COLO668 (cell line): ENCODE measurements at regions not wholly inside any gene's neighbourhood (a gene's known extent, or its start where the extent isn't known, plus 50 kb on each side); places are given as distances from the start of the nearest gene placed in this dataset.
A peak's percentile ranks its signal among the peaks of the same experiment; 100 is the strongest.

Source experiments
- DNase-seq: peaks from one replicate; lab custom pipeline; 2025; ENCODE audit not compliant: unreplicated experiment; lab: John Stamatoyannopoulos, UW

GRCh38 chr4:26135331-26135730, 185.5 kb upstream of the RBPJ start:
- no peak for DNase-seq

- DNase-seq = no peak
Measured at GRCh38 chr4:26136615-26137014, 184.2 kb upstream of the RBPJ start.

DNA sequence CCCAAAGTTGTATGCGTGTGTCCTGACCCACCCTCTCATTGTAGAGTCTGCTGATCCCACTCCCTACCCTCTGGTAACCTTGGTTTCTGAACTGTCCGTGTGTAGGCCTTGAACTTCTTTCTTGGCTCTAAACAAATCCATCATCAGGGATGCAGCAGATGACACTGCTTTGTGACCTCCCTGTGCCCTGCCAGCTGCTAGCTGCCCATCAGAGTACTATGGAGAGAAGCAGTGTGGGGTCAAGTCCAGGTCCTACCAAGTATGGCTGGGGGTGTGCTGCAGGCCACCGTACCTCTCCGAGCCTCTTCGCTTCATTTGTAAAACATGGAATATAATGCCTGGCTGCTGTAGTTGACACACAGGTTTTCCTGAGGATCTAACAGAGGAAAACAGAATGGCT, 183.5 kb upstream of the RBPJ start:
- DNase-seq = no peak

- no peak for DNase-seq
Measured at GRCh38 chr4:26139310-26139924, 181.4 kb upstream of the RBPJ start.

- no peak for DNase-seq
Measured at GRCh38 chr4:26140150-26140898, 180.5 kb upstream of the RBPJ start.

- DNase-seq = no peak
Measured at GRCh38 chr4:26141051-26141721, 179.6 kb upstream of the RBPJ start.

DNA sequence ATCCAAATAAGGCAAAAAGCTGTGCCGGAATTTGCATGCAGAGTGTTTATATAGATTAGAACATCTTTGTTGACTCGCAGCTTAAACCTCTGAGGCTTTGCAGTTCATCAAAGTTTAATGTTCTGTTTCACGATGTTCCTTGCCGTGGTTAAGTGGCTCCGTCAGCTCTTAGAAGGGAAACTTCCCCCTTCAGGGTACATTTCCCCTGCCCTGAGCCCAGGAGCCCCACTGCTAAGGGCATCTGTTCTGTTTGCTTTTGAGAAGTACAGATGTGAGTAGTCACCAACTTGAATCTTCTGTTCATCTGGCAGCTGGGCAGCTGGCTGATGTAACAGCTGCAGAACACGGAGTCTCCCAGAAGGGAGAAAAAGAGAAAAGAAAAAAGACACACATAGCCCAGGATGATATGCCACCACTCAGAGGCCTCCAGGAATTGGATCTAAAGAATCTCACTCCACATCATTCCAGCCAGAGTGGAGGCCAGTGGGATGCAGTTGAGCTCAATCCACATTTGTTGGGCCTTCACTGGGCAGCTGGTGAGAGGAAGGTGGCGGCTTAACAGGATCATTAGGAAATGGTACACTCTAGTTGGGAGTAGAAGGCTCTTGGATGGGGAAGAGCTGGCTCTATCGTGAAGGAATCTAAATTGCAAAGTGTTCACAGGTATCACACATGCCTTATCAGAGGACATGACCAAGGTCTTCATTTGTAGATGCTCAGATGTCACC, 178.7 kb upstream of the RBPJ start:
- DNase-seq = no peak

- DNase-seq = no peak
Measured at GRCh38 chr4:26144526-26145155, 176.2 kb upstream of the RBPJ start.

- no peak for DNase-seq
Measured at GRCh38 chr4:26145212-26145611, 175.6 kb upstream of the RBPJ start.

DNA sequence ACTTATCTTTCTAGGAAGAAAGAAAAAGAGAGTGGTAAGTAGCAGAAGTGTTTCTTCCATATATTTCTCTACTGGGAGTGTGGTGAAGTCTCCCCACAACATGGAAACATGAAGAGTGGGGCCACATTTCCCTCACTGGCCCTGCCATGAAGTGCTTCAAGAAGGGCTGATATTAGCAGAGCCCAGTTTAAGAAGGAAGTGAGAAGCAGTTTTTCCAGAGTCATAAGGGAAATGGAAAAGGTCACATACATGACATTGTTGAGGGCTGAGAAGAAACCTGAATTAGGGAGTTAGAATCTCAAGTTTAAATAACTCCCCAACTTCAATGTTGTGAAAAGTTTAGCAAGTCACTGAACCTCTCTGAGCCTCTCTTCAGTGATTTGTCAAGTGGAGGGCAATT, 171.9 kb upstream of the RBPJ start:
- no peak for DNase-seq

DNA sequence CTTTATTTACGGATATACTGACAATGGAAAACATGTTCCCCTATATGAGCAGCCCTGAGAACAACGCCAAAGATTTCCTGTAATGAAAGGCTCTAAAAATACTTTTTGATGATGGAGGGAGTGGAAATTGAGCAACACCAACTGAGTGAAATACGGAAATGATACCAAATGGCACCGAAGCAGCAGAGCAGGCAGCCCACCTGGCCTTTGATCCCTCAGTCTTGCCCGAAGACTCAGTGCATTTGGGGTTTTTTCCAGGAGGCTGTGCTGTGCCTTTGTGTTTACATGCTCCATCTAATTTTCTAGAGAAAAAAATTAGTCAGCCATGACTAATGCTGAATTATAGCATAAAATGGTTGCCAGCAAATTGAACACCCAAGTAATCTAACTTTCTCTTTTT, 169.9 kb upstream of the RBPJ start:
- no peak for DNase-seq

GRCh38 chr4:26151615-26152014, 169.2 kb upstream of the RBPJ start:
- DNase-seq = no peak

DNA sequence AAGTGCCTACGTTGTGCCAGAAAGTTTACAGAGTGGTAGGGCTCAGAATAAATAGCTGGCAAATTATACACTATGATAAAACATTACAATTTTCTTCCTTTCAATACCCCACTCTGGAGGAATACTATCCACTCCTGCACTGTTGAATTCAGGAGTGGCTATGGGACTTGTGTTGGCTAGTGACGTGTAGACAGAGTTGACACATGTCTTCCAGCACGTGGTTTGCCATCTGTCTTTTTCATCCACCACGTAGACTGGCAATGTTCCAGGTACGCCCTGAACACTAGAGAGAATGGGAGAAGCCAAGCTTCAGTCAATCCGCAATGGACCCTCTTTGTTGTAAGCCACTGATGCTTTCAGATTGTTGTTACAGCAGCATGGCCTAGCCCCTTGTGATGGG, 168.8 kb upstream of the RBPJ start:
- DNase-seq = peak; percentile 8

DNA sequence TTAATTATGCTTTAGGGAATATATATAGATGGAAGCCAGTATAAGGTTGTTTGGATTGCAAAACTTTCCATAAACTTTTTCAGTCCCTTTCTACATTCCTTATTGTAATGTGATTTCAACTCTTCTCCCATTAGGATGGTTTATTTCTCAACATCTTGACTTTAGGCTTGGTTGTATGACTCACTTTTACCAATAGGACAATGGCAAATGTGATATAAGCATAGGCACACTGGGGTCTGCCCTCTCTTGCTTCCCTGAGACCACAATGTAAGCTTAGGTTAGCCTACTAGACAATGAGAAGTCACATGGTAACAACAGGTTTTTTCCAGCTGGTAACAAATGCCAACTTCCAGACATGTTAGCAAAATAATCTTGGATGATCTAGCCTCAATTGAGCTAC, 163.3 kb upstream of the RBPJ start:
- DNase-seq = no peak

DNA sequence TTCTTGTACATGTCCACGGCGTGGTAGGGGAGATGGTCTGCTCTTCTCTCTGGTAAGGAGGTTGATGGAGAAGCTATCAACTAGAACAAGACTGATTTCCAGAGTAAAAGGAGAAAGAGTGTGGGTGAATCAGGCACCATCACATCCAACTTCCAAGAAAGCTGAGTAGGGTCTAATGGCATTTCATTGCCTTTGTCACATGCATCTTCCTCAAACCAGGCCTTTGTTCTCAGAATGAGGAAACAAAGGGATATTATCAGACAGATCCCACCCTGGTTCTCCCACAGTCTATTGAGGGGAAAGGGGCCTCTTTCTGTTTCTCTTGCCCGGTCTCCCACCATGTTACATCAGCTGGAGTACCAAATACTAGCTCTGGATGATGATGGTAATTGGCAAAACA, 160.2 kb upstream of the RBPJ start:
- no peak for DNase-seq

GRCh38 chr4:26161030-26161824, 159.6 kb upstream of the RBPJ start:
- no peak for DNase-seq

GRCh38 chr4:26162101-26162500, 158.7 kb upstream of the RBPJ start:
- DNase-seq = no peak

- no peak for DNase-seq
Measured at GRCh38 chr4:26163425-26164362, 157.1 kb upstream of the RBPJ start.

DNA sequence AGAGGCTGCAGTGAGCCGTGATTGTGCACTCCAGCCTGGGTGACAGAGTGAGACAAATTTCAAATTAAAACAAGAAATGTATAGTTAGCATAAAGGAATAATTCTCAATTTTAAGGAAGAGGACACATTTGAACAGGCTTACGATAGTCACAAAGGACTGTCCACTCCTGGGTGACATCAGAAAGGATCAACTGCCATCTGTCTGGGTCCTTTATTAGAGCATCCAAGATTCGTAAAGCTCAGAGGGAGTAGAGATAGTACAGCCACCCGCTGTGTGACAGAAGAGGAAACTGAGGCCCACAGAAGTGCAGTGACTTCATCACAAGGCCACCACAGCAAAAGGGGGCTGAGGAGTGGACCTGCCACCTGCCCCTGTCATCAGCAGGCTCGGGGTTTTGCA, 149.3 kb upstream of the RBPJ start:
- DNase-seq = no peak
